ENCODE measurements at regions not wholly inside any gene's neighbourhood (a gene's known extent, or its start where the extent isn't known, plus 50 kb on each side); places are given as distances from the start of the nearest gene placed in this dataset.

- TF ChIP-seq CTCF (IDR thresholded peaks at IDR 0.05; ENCODE audit: insufficient read depth, low read depth, low read length), result no peak
- no peak for TF ChIP-seq EZH2 (IDR thresholded peaks at IDR 0.05; ENCODE audit: insufficient read depth, low read length)
Observed at GRCh38 chr1:199727682-199728081, 299.8 kb upstream of the NR5A2 start.

All from astrocyte (in vitro differentiated cells and primary cell).